Astrocyte (in vitro differentiated cells and primary cell): ENCODE measurements at regions not wholly inside any gene's neighbourhood (a gene's known extent, or its start where the extent isn't known, plus 50 kb on each side); places are given as distances from the start of the nearest gene placed in this dataset.
A peak's percentile ranks its signal among the peaks of the same experiment; 100 is the strongest.

Source experiments
- DNase-seq: peaks from one replicate; pipeline ENCODE4 v3.0.0-alpha.2; 2010; ENCODE audit warnings: low read depth
- FAIRE-seq: peaks from 2 replicates; lab custom pipeline; 2011; peaks lifted over from hg19 to GRCh38; lab: Jason Lieb, UNC
- H2AFZ ChIP-seq: 2 replicates; pipeline ENCODE4 v1.6.0; 2012; ENCODE audit warnings: low read depth, low read length, inconsistent platforms
- H3K27ac ChIP-seq: 2 replicates; pipeline ENCODE4 v1.5.1; 2011; ENCODE audit warnings: low read depth, low read length, inconsistent platforms
- H3K27me3 ChIP-seq: 2 replicates; pipeline ENCODE4 v1.6.0; 2011; ENCODE audit warnings: low read length, inconsistent platforms; ENCODE audit not compliant: insufficient read depth
- H3K36me3 ChIP-seq: 2 replicates; pipeline ENCODE4 v1.5.1; 2011; ENCODE audit warnings: low read length, inconsistent platforms; ENCODE audit not compliant: insufficient read depth
- H3K4me1 ChIP-seq: 2 replicates; pipeline ENCODE4 v1.5.1; 2011; ENCODE audit warnings: low read length, inconsistent platforms; ENCODE audit not compliant: insufficient read depth
- H3K4me2 ChIP-seq: 2 replicates; pipeline ENCODE4 v1.6.0; 2012; ENCODE audit warnings: low read length, inconsistent platforms
- H3K4me3 ChIP-seq: 2 replicates; pipeline ENCODE4 v1.5.1; 2011; ENCODE audit warnings: low read depth, mild to moderate bottlenecking, low read length, inconsistent platforms; ENCODE audit not compliant: insufficient read depth
- H3K79me2 ChIP-seq: 2 replicates; pipeline ENCODE4 v1.6.0; 2012; ENCODE audit warnings: mild to moderate bottlenecking, low read length, inconsistent platforms; ENCODE audit not compliant: insufficient read depth
- H3K9ac ChIP-seq: 2 replicates; pipeline ENCODE4 v1.6.0; 2012; ENCODE audit warnings: mild to moderate bottlenecking, low read length, inconsistent platforms
- H3K9me3 ChIP-seq: 2 replicates; pipeline ENCODE4 v1.5.1; 2012; ENCODE audit warnings: low read depth, mild to moderate bottlenecking, low read length, inconsistent platforms; ENCODE audit not compliant: insufficient read depth
- H4K20me1 ChIP-seq: 2 replicates; pipeline ENCODE4 v1.6.0; 2012; ENCODE audit warnings: low read length, inconsistent platforms; ENCODE audit not compliant: insufficient read depth
- H3K27ac Mint-ChIP-seq: one replicate; pipeline ENCODE4 v1.8.0; 2021; ENCODE audit warnings: mild to moderate bottlenecking, mixed read lengths; ENCODE audit not compliant: unreplicated experiment
- H3K27me3 Mint-ChIP-seq: one replicate; pipeline ENCODE4 v1.8.0; 2021; ENCODE audit warnings: low read depth, mixed read lengths; ENCODE audit not compliant: unreplicated experiment
- H3K36me3 Mint-ChIP-seq: one replicate; pipeline ENCODE4 v1.8.0; 2021; ENCODE audit warnings: low read depth, mixed read lengths; ENCODE audit not compliant: unreplicated experiment
- H3K4me1 Mint-ChIP-seq: one replicate; pipeline ENCODE4 v1.8.0; 2021; ENCODE audit warnings: low read depth, mixed read lengths; ENCODE audit not compliant: unreplicated experiment
- H3K4me3 Mint-ChIP-seq: one replicate; pipeline ENCODE4 v1.8.0; 2021; ENCODE audit warnings: mild to moderate bottlenecking, moderate library complexity, mixed read lengths; ENCODE audit not compliant: unreplicated experiment
- H3K9me3 Mint-ChIP-seq: one replicate; pipeline ENCODE4 v1.8.0; 2021; ENCODE audit warnings: mild to moderate bottlenecking, mixed read lengths; ENCODE audit not compliant: unreplicated experiment
- EZH2 ChIP-seq: IDR thresholded peaks from 2 replicates; pipeline ENCODE4 v1.6.1; 2012; ENCODE audit warnings: mild to moderate bottlenecking, low read length, inconsistent platforms; ENCODE audit not compliant: insufficient read depth
- TF ChIP-seq, protein P1 (sequence below): IDR thresholded peaks from 2 replicates; pipeline ENCODE4 v1.5.1; 2011; ENCODE audit warnings: low read depth, mild to moderate bottlenecking, inconsistent platforms, low read length, moderate library complexity; ENCODE audit not compliant: insufficient read depth

DNA sequence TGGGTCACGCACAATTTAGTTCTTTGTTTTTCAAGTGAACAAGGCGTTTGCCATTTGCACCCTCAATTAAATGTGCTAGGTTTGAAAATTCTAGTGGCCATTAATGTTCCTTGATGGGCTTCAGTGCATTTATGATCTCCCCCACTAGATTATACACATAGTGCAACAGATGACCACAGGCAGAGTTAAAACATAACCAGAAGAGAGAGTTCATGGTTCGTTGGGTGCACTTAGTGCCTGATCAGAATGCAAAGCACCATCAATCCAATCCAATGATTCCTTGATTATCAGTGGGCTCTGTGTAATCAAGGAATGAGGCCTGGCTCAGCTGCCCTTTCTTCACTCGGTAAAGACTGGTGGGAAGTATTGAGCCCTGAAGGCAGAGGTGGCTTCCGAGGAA is 334.5 kb downstream of the PRDM2 start:
- TF ChIP-seq EZH2: no peak
- TF ChIP-seq, protein P1, sequence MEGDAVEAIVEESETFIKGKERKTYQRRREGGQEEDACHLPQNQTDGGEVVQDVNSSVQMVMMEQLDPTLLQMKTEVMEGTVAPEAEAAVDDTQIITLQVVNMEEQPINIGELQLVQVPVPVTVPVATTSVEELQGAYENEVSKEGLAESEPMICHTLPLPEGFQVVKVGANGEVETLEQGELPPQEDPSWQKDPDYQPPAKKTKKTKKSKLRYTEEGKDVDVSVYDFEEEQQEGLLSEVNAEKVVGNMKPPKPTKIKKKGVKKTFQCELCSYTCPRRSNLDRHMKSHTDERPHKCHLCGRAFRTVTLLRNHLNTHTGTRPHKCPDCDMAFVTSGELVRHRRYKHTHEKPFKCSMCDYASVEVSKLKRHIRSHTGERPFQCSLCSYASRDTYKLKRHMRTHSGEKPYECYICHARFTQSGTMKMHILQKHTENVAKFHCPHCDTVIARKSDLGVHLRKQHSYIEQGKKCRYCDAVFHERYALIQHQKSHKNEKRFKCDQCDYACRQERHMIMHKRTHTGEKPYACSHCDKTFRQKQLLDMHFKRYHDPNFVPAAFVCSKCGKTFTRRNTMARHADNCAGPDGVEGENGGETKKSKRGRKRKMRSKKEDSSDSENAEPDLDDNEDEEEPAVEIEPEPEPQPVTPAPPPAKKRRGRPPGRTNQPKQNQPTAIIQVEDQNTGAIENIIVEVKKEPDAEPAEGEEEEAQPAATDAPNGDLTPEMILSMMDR: no peak
- H3K36me3 ChIP-seq: no peaks in the 10 kb centered on the region
- no peak overlapping the region for H3K9ac ChIP-seq
- H3K4me2 ChIP-seq: no peak overlapping the region
- H2AFZ ChIP-seq: no peak overlapping the region
- no peaks in the 10 kb centered on the region for H4K20me1 ChIP-seq
- no peaks in the 10 kb centered on the region for H3K36me3 Mint-ChIP-seq
- no peak overlapping the region for H3K4me3 Mint-ChIP-seq
- H3K9me3 Mint-ChIP-seq: peaks cover 5% of the 10 kb centered on the region
- H3K4me3 ChIP-seq: no peak overlapping the region
- peaks cover 10% of the 10 kb centered on the region for H3K9me3 ChIP-seq
- peaks cover 17% of the 10 kb centered on the region for H3K27me3 Mint-ChIP-seq
- no peaks in the 10 kb centered on the region for H3K79me2 ChIP-seq
- FAIRE-seq (no peak), DNase-seq (no peak)
- peaks cover 4% of the 10 kb centered on the region for H3K4me1 Mint-ChIP-seq
- no peak overlapping the region for H3K27ac ChIP-seq
- H3K27me3 ChIP-seq: no peaks in the 10 kb centered on the region
- H3K27ac Mint-ChIP-seq: no peak overlapping the region
- H3K4me1 ChIP-seq: no peaks in the 10 kb centered on the region

DNA sequence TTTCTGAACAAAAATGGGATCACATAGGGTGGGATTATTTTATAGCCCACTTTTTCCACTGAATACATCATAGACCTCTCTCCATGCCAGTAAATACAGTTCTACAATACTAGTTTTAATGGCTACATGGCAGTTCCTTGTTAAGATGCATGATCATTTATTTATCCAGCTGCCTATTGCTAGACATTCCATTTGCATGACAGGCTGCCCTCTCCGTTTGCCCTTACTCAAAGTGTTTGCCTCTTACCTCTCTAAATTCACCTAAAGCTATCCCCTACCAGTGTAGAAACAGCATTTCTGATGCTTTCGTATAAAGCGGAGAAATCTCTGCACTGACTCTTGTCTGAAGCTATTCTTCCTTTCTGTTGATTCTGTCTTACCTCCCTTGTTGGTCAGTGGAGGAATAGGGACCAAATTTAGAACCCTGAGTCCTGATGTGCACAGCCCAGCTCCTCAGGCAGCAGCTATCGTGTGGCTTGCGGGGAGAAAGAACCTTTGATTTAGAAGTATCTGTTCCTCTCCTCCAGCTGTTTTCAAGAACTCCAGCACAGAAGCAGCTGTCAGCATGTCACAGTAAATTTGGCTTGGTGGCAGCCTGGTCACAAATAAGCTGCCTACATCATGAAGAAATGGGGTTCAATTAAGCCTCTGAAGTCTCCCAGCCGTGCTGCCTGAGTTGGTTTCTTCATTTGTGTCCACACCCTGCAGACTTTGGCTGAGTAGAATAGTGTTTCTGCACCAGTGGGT is 337.3 kb downstream of the PRDM2 start:
- Mint-ChIP-seq H3K36me3 (no peaks in the 10 kb centered on the region), H3K27me3 (peaks cover 9% of the 10 kb centered on the region), H3K4me1 (peaks cover 4% of the 10 kb centered on the region), H3K27ac (no peak overlapping the region), H3K4me3 (no peak overlapping the region), H3K9me3 (peaks cover 9% of the 10 kb centered on the region)
- Histone ChIP-seq H3K4me1 (no peaks in the 10 kb centered on the region), H3K9me3 (peaks cover 10% of the 10 kb centered on the region), H3K27me3 (no peaks in the 10 kb centered on the region), H3K4me2 (no peak overlapping the region), H2AFZ (no peak overlapping the region), H3K36me3 (no peaks in the 10 kb centered on the region), H3K27ac (no peak overlapping the region), H3K9ac (no peak overlapping the region), H4K20me1 (no peaks in the 10 kb centered on the region), H3K4me3 (no peak overlapping the region), H3K79me2 (no peaks in the 10 kb centered on the region)
- FAIRE-seq: no peak
- TF ChIP-seq EZH2: no peak
- TF ChIP-seq, protein P1: no peak
- DNase-seq: peak; percentile 8
